ENCODE measurements at regions not wholly inside any gene's neighbourhood (a gene's known extent, or its start where the extent isn't known, plus 50 kb on each side); places are given as distances from the start of the nearest gene placed in this dataset.

- TF ChIP-seq, protein P1, sequence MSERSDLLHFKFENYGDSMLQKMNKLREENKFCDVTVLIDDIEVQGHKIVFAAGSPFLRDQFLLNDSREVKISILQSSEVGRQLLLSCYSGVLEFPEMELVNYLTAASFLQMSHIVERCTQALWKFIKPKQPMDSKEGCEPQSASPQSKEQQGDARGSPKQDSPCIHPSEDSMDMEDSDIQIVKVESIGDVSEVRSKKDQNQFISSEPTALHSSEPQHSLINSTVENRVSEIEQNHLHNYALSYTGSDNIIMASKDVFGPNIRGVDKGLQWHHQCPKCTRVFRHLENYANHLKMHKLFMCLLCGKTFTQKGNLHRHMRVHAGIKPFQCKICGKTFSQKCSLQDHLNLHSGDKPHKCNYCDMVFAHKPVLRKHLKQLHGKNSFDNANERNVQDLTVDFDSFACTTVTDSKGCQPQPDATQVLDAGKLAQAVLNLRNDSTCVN (CRISPR knock-in tag; IDR thresholded peaks at IDR 0.05; ENCODE audit: borderline replicate concordance) = no peak
- no peak for TF ChIP-seq ZNF343 (CRISPR knock-in tag; IDR thresholded peaks at IDR 0.05)
These were observed 275.9 kb downstream of the ACTL7B start (continued) for GRCh38 chr9:108579757-108580439.

- no peak overlapping the region for H3K27ac ChIP-seq (ENCODE audit: extremely low read length, insufficient read depth, low read length)
- BruUV-seq (replicated peaks) = no TSS peak
These were observed 280.5 kb downstream of the ACTL7B start for GRCh38 chr9:108575276-108575675.

More at GRCh38 chr9:108575276-108575675, 280.5 kb downstream of the ACTL7B start:
- no peak overlapping the region for H2AFZ ChIP-seq (ENCODE audit: low read length)
- TF ChIP-seq, protein P2, sequence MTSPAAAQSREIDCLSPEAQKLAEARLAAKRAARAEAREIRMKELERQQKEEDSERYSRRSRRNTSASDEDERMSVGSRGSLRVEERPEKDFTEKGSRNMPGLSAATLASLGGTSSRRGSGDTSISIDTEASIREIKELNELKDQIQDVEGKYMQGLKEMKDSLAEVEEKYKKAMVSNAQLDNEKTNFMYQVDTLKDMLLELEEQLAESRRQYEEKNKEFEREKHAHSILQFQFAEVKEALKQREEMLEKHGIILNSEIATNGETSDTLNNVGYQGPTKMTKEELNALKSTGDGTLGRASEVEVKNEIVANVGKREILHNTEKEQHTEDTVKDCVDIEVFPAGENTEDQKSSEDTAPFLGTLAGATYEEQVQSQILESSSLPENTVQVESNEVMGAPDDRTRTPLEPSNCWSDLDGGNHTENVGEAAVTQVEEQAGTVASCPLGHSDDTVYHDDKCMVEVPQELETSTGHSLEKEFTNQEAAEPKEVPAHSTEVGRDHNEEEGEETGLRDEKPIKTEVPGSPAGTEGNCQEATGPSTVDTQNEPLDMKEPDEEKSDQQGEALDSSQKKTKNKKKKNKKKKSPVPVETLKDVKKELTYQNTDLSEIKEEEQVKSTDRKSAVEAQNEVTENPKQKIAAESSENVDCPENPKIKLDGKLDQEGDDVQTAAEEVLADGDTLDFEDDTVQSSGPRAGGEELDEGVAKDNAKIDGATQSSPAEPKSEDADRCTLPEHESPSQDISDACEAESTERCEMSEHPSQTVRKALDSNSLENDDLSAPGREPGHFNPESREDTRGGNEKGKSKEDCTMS (CRISPR knock-in tag; conservative IDR thresholded peaks at IDR 0.05) = no peak
- TF ChIP-seq, protein P3, sequence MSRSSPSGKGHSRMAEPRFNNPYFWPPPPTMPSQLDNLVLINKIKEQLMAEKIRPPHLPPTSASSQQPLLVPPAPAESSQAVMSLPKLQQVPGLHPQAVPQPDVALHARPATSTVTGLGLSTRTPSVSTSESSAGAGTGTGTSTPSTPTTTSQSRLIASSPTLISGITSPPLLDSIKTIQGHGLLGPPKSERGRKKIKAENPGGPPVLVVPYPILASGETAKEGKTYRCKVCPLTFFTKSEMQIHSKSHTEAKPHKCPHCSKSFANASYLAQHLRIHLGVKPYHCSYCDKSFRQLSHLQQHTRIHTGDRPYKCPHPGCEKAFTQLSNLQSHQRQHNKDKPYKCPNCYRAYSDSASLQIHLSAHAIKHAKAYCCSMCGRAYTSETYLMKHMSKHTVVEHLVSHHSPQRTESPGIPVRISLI (CRISPR knock-in tag; IDR thresholded peaks at IDR 0.05; ENCODE audit: borderline replicate concordance) = no peak
- TF ChIP-seq NFE2L2 (IDR thresholded peaks at IDR 0.05; ENCODE audit: low read length) = no peak
- TF ChIP-seq DZIP1 (CRISPR knock-in tag; IDR thresholded peaks at IDR 0.05) = no peak
- POLR2A ChIA-PET = no interaction called here
- no peaks in the 10 kb centered on the region for H3K36me3 ChIP-seq (replicated peaks in 1 of 2; ENCODE audit: control insufficient read depth in 1 of 2, insufficient read depth in 2 of 2, low read length in 2 of 2)
- H3K4me3 ChIP-seq (replicated peaks in 1 of 3; ENCODE audit: insufficient read depth in 1 of 3, low read depth in 2 of 3, low read length in 3 of 3) = no peak overlapping the region
- H3K4me2 ChIP-seq (ENCODE audit: low read depth, low read length) = no peak overlapping the region
- no peaks in the 10 kb centered on the region; a peak in 1 of 5 replicates for H3K27me3 ChIP-seq (ENCODE audit: control insufficient read depth in 1 of 2, insufficient read depth in 2 of 2, low read length in 2 of 2)
- DNase-seq (ENCODE audit: low spot score) = no peak
- no peak for FAIRE-seq
- in situ Hi-C loops (cut with HindIII; ENCODE audit: extremely low pct_ligation_motif_present, low pct_unique_long_range_greater_than_20kb) = no loop called here
- no peaks in the 10 kb centered on the region for H4K20me1 ChIP-seq (ENCODE audit: insufficient read depth, low read length)
- intact Hi-C loops (cut with micrococcal nuclease; ENCODE audit: unreplicated experiment) = no loop called here
- H3K9me3 ChIP-seq (ENCODE audit: low read length) = no peaks in the 10 kb centered on the region
- H3K79me2 ChIP-seq (ENCODE audit: insufficient read depth, low read length) = no peaks in the 10 kb centered on the region
- H3K9ac ChIP-seq (ENCODE audit: insufficient read depth, low read depth, low read length) = no peak overlapping the region
- 0% methylated on average over 1 of the region's 1 CpG for WGBS (ENCODE audit: low lambda C conversion rate)
- ATAC-seq = no peak
- peaks cover 9% of the 10 kb centered on the region; the same call in 1 of the 2 replicates for H3K4me1 ChIP-seq (ENCODE audit: insufficient read depth, low read length)
- CTCF ChIA-PET (ENCODE audit: low intra/inter-chr PET ratio, low total read pairs) = no interaction called here

Data from HepG2 (cell line).